Heart left ventricle (tissue), 13 donors: ENCODE measurements at regions not wholly inside any gene's neighbourhood (a gene's known extent, or its start where the extent isn't known, plus 50 kb on each side); places are given as distances from the start of the nearest gene placed in this dataset.

Source experiments
- CTCF ChIP-seq, 12 donors: fragments of 200-600 bp; sonication (generic) in 4 of 12; IDR thresholded peaks; one replicate each; pipeline versions ENCODE4 v1.5.0 to v1.8.0; 2018 to 2022; ENCODE audit warnings: antibody characterized with exemption in 12 of 12, mild to moderate bottlenecking in 5 of 12
- POLR2A ChIP-seq, 2 donors: fragments of 450-650 bp; IDR thresholded peaks; one replicate each; pipeline ENCODE4 v1.6.1; 2017; ENCODE audit warnings: antibody characterized with exemption in 2 of 2, mild to moderate bottlenecking in 2 of 2, moderate library complexity in 2 of 2
- donor health status: ischemic (EF 13 %, LVEDD 7.1; RV severe dilation, severe dysfunction).
- donor health status: DM: no; HTN: yes; CAD: no.
- donor health status: DM: no; HTN: no; CAD: no.
- donor health status: ischemic (EF 25% LVEDD 6.9; RV normal size, moderate dysfunction).
- donor health status: ischemic (EF 25% LVEDD 5.7; RV mildly dilated, moderate dysfunction).
- donor health status: ischemic (EF 35%, LVEDD 5.7; RV mildly dilated, moderate dysfunction).
- donor health status: nonischemic (EF 11% LVEDD 7.7; RV severe dilation, severe dysfunction).
- donor health status: DM: yes; HTN: yes; CAD: no.
- donor health status: PGD.
- donor health status: ischemic (EF 29% LVEDD 5.4; RV normal size, mild dysfunction).
- donor health status: nonischemic (EF 23%, LVEDD 6.1; RV moderate dilation, normal function).

DNA sequence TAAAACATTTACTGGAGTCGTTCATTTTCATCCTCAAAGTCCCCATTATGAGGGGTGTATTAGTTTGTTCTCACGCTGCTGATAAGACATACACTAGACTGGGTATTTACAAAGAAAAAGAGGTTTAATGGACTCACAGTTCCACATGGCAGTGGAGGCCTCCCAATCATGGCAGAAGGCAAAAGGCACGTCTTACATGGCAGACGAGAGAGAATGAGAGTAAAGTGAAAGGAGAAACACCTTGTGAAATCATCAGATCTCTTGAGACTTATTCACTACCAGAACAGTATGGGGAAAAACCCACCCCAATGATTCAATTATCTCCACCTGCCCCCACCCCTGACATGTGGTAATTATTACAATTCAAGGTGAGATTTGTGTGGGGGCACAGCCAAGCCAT, 830.4 kb upstream of the RGS18 start:
- TF ChIP-seq CTCF (IDR thresholded peaks at IDR 0.05) (no peak), POLR2A (IDR thresholded peaks at IDR 0.05) (no peak)
